ENCODE measurements at regions not wholly inside any gene's neighbourhood (a gene's known extent, or its start where the extent isn't known, plus 50 kb on each side); places are given as distances from the start of the nearest gene placed in this dataset.

DNA sequence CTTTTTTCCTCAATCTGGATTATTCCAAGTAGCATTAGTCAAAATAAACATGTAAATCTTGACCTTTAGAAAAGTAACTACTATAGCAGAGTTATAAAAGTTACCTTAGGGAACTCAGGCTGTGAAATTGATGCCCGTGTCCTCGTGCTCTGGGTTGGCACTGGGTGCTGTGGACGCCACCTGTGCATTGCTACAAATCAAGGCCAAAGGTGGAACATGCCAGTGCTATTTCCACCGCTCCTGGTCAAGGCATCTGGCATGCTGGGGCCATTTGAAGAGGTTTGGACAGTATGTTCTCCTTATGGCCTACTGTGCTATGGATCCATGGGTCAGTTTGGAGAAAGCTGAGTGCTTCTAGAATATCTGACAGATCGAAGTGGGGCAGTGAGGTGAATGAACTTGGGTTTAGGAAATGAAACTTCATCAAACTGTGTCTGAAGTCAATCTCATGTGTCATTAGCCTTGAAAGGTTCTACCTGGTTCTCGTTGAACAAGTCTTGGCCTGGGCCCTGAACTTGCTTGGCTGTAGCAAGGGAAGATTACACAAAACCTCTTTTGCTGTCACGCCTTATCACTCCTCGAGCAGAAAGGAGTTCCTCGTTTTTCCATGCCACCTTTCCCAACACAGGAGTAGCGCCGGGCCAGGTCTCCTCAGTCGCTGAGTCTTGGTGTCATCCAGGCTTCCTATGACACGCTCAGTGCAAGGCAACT, 397.6 kb upstream of the RGMA start:
- no peaks in the 10 kb centered on the region for H3K36me3 Mint-ChIP-seq
- H3K27ac Mint-ChIP-seq: no peak overlapping the region
- no peaks in the 10 kb centered on the region for H3K4me1 Mint-ChIP-seq
- ATAC-seq: no peak
- H3K27me3 Mint-ChIP-seq: no peaks in the 10 kb centered on the region
- H3K4me3 Mint-ChIP-seq: no peak overlapping the region
- no peaks in the 10 kb centered on the region for H3K9me3 Mint-ChIP-seq

DNA sequence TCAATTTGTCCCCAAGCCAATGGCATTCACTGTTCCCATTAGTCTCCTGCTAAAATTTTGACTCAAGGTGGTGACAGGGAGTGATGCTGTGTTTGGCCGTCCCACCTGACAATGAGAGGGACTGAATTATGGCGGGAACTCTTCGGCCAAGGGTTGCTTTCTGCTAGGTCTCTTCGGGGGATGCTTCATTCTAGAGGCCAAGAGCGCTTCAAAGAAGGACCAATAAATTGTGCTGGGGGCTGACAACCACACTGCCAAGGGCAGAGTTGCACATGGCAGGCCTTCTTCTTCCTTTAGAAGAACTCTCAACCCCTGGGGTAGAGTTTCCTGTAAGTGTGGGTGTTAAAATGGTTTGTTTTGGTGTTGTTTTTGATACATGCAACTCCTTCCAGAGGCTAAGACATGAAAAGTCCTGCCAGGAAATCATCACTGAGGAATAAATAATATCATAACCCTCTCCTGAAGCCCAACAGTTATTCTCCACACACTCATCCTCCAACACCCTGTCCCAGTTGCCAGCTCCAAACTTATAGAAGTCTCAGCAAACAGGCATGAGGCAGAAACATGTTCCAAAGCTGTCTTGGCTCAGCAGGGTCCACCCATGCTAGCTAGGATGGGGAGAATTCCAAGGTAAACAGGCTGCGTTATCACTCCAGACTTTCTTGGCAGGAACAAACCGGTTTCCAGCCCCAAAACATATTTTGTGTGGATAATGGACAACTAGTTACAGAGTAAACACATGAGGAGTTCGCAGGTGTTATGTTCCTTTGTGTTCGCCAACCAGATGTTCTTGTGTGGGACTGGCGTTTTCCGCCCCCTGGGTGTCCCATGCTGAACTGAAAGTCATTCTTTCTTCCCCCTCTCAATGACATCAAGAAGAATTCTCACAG, 396.7 kb upstream of the RGMA start:
- no peak overlapping the region for H3K4me3 Mint-ChIP-seq
- no peaks in the 10 kb centered on the region for H3K27me3 Mint-ChIP-seq

DNA sequence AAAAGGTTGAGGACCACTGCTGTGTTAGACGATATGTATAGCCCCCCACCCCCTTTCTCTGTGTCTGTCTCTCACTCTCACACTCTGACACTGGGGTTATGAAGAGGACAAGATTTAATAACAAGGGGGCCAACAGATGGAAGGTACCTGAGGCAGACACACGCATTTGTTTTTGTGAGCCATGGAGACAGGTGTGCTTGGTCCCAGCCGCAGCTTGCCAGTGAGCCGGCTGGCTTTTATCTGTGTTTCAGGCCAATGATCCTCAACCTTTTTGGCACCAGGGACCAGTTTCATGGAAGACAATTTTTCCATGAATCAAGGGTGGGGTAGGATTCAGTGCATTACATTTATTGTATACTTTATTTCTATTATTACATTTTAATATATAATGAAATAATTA, 394.9 kb upstream of the RGMA start:
- H3K9me3 Mint-ChIP-seq: no peaks in the 10 kb centered on the region
- no peaks in the 10 kb centered on the region for H3K4me1 Mint-ChIP-seq
- H3K36me3 Mint-ChIP-seq: no peaks in the 10 kb centered on the region
- no peak for ATAC-seq
- no peaks in the 10 kb centered on the region for H3K27me3 Mint-ChIP-seq
- H3K4me3 Mint-ChIP-seq: no peak overlapping the region
- H3K27ac Mint-ChIP-seq: no peak overlapping the region

More for the DNA sequence above, 396.7 kb upstream of the RGMA start:
- Mint-ChIP-seq H3K4me1 (no peaks in the 10 kb centered on the region), H3K36me3 (no peaks in the 10 kb centered on the region), H3K27ac (no peak overlapping the region), H3K9me3 (no peaks in the 10 kb centered on the region)
- no peak for ATAC-seq

DNA sequence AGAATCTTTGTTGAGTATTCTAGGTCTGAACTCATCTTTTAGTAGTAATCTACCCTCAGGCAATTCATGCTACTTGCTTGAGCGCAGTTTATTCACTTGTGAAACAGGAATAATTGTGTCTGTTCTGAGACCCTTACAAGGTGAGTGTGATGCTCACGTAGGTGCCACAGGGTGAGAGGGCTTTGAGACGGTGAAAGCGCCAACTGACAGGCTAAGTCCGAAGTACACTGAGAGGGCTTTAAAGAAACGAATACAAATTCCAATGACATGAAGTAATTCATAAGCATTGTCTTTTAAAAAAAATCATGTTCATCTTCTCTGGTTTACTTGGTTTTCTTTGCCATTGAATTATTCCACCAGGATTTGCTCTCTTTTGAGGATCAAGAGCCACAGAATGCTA, 393.7 kb upstream of the RGMA start:
- ATAC-seq: no peak
- Mint-ChIP-seq H3K9me3 (peaks cover 4% of the 10 kb centered on the region), H3K4me1 (no peaks in the 10 kb centered on the region), H3K36me3 (no peaks in the 10 kb centered on the region), H3K27me3 (no peaks in the 10 kb centered on the region), H3K27ac (no peak overlapping the region), H3K4me3 (no peak overlapping the region)

DNA sequence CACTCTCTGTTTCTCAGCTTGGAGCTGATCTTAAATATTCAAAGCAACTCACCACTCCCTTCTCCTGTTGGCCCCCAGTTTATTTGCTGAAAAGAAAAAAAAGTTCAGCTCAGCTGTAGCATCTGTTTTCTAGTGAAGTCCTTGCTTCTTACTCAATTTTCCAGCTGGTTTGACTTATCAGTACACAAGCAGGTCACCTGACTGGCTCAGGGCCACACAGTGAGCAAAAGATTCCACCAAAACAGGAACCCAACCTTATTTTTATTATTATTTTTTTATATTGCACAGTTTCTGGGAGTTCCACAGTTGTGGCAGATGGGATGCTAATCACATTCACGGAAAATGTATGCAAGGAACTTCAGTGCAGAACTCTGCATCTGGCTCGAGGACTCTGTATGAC, 390.7 kb upstream of the RGMA start:
- Mint-ChIP-seq H3K36me3 (no peaks in the 10 kb centered on the region), H3K27me3 (no peaks in the 10 kb centered on the region), H3K4me1 (no peaks in the 10 kb centered on the region), H3K9me3 (peaks cover 4% of the 10 kb centered on the region), H3K4me3 (no peak overlapping the region), H3K27ac (no peak overlapping the region)
- no peak for ATAC-seq

DNA sequence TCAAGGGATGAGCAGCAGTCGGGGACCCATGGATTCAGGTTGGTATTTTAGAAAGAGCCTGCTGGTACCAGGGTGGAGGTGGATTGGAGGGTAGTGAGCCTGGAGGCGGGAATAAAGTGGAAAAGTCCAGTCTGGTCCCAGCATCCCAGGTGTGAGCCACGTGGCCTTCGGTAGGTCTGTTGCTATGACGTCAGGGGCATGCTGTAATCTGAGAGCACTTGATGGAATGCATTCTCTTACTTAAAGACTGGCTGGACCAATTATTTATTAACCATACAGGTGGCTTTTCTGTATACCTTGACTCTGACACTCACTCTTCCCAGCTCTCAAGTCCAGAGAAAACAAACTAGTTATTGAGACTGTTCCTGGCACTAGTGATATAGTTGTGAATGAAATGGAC, 389.9 kb upstream of the RGMA start:
- H3K4me3 Mint-ChIP-seq: no peak overlapping the region
- H3K9me3 Mint-ChIP-seq: peaks cover 4% of the 10 kb centered on the region
- no peak for ATAC-seq
- H3K4me1 Mint-ChIP-seq: no peaks in the 10 kb centered on the region
- no peak overlapping the region for H3K27ac Mint-ChIP-seq
- no peaks in the 10 kb centered on the region for H3K27me3 Mint-ChIP-seq
- no peaks in the 10 kb centered on the region for H3K36me3 Mint-ChIP-seq

DNA sequence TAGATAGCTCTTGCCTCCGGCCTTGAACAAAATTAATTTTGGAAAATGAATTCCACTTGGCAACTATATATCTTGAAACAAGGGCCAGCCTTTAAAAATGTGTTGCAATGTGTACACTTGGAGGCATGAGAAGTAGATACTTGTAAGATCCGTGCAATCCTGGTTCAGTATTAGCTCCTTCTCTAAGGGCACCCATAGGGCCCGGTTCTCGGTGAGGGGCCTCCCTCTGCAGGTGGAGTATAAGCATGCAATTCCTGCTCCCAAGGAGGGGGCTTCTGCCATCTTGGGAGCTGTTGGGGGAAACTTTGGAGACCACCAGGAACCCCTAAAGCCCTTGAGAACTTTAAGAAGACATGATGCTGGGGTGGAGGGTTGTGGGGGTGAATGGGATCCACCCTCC, 388.7 kb upstream of the RGMA start:
- no peaks in the 10 kb centered on the region for H3K27me3 Mint-ChIP-seq
- no peak overlapping the region for H3K27ac Mint-ChIP-seq
- ATAC-seq: no peak

DNA sequence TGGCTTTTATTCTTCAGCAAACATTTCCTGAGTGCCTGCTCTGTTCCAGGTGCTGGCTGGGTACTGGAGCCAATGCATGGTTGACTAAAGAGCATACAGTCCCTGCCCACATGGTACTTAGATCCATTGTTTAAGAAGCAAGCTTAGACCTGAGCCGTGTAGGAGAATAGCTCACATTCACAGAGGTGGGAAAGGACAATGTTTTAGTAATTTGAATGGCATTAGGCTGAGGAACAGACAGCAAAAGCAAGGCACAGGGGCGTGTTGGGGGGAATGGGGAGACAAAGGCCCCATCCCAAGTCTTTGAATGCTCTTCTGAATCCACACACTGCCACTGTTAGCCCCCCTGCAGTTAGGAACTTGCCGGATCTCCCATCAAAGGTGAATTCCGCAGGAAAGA, 388.2 kb upstream of the RGMA start:
- H3K36me3 Mint-ChIP-seq: no peaks in the 10 kb centered on the region
- no peaks in the 10 kb centered on the region for H3K27me3 Mint-ChIP-seq
- H3K4me1 Mint-ChIP-seq: no peaks in the 10 kb centered on the region
- ATAC-seq: no peak
- H3K9me3 Mint-ChIP-seq: peaks cover 4% of the 10 kb centered on the region
- no peak overlapping the region for H3K4me3 Mint-ChIP-seq
- no peak overlapping the region for H3K27ac Mint-ChIP-seq

More for the DNA sequence above, 388.7 kb upstream of the RGMA start:
- H3K36me3 Mint-ChIP-seq: no peaks in the 10 kb centered on the region
- no peaks in the 10 kb centered on the region for H3K4me1 Mint-ChIP-seq
- peaks cover 4% of the 10 kb centered on the region for H3K9me3 Mint-ChIP-seq
- no peak overlapping the region for H3K4me3 Mint-ChIP-seq

DNA sequence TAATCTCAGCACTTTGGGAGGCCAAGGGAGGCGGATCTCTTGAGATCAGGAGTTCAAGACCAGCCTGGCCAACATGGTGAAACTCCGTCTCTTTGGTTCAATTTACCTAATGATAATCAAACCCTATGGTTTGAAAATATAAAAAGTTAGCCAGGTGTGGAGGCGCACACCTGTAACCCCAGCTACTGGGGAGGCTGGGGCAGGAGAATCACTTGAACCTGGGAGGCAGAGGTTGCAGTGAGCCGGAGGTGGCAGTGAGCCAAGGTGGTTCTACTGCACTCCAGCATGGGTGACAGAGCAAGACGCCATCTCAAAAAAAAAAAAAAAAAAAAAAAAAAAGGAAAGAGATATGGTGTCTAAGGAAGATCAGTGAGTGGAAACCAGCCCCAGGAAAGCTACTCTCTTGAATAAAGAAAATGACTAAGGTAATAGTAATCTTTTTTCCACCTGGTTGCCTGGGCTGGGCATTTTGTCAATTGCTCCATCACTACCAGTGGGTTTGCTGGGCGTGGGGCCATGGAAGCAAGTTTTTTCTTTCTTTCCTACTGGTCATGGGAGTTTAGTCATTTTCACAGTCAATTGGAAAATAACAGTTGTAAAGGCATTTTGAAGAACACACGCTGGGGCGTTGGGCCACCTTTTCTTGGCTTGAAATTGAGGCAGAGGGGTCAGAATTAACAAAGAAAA, 387.6 kb upstream of the RGMA start:
- H3K4me3 Mint-ChIP-seq: no peak overlapping the region
- ATAC-seq: no peak
- H3K36me3 Mint-ChIP-seq: no peaks in the 10 kb centered on the region
- H3K27ac Mint-ChIP-seq: no peak overlapping the region
- no peaks in the 10 kb centered on the region for H3K27me3 Mint-ChIP-seq
- H3K9me3 Mint-ChIP-seq: peaks cover 4% of the 10 kb centered on the region
- no peaks in the 10 kb centered on the region for H3K4me1 Mint-ChIP-seq

DNA sequence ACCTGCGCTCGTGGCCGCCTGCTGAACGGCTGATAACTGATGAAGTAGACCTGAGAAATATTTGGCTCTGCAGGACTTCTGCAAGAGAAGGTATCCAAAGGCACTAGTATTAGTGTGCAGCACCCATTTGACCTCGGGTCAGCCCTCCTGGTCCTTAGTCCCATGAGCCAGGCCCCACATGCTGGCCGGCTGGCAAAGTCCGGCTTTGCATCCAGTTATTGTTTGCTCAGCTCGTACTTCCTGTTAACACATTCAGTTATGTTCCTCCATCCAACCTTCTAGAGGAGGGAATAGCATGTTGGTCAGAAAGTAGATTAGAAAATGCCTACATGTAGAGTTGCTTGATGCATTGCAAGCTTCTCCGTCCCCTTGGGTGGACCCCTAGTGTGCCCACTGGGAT, 385.7 kb upstream of the RGMA start:
- no peaks in the 10 kb centered on the region for H3K4me1 Mint-ChIP-seq
- H3K27me3 Mint-ChIP-seq: no peaks in the 10 kb centered on the region
- no peaks in the 10 kb centered on the region for H3K36me3 Mint-ChIP-seq
- peaks cover 4% of the 10 kb centered on the region for H3K9me3 Mint-ChIP-seq
- no peak overlapping the region for H3K27ac Mint-ChIP-seq
- no peak for ATAC-seq
- no peak overlapping the region for H3K4me3 Mint-ChIP-seq

DNA sequence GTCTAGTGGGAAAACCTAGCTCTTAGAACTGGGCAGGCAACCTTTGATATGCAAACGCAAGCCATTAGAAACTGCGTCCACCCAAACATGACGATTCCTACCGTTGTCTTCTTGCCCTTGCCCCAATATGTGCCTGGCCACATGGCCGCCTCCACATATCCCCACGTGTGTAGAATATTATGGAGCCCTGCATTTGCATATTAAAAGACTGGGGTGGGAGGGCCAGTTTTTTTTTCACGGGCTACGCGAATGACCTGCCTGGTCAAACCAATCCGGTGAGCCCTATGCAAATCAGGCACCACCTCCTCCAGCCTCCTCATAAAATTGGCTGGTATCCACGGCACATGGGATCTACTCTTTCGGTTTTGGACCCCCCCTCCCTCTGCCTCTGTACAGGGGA, 381.0 kb upstream of the RGMA start:
- Mint-ChIP-seq H3K4me3 (no peak overlapping the region), H3K27ac (no peak overlapping the region), H3K4me1 (no peaks in the 10 kb centered on the region), H3K36me3 (no peaks in the 10 kb centered on the region), H3K27me3 (no peaks in the 10 kb centered on the region), H3K9me3 (no peaks in the 10 kb centered on the region)
- no peak for ATAC-seq

DNA sequence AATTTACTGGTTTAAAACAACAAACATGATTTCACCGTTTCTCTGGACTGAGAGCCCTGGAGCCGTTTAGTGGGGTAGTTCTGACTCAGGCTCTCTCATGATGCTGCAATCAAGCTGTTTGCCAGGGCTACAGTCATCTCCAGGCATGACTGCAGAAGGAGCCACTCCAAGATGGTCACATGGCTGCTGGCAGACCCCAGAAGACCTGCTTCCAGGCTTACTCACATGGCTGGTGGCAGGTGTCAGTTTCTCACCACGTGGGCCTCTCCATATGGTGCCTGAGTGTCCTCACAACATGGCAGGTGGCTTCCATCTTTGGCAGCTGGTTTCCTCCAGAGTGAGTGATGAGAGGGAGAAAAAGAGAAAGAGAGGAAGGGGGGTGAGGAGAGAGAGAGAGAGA, 378.3 kb upstream of the RGMA start:
- Mint-ChIP-seq H3K4me3 (no peak overlapping the region), H3K27ac (no peak overlapping the region), H3K27me3 (no peaks in the 10 kb centered on the region), H3K36me3 (no peaks in the 10 kb centered on the region), H3K9me3 (no peaks in the 10 kb centered on the region), H3K4me1 (no peaks in the 10 kb centered on the region)
- peak; percentile 8 for ATAC-seq

DNA sequence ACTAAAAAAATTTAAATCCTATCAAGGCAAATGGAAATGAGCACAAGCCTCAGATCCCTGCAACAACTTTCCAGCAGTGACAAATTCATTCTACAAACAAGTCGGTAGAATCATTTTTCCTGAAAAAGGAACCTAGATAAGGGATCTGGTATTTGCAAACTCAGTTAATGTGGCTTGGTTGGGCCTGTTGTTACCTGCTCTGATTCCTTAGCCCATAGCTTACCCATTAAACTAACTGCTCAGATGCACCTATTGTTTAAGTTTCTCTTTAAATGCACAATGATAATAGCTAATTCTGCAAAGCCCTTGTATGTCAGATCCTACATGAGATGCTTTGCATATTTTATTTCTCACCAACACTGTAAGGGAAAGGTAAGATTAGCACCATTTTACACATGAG, 377.4 kb upstream of the RGMA start:
- H3K4me1 Mint-ChIP-seq: no peaks in the 10 kb centered on the region
- H3K27me3 Mint-ChIP-seq: no peaks in the 10 kb centered on the region
- H3K27ac Mint-ChIP-seq: no peak overlapping the region
- no peaks in the 10 kb centered on the region for H3K36me3 Mint-ChIP-seq
- no peak overlapping the region for H3K4me3 Mint-ChIP-seq
- ATAC-seq: no peak
- H3K9me3 Mint-ChIP-seq: no peaks in the 10 kb centered on the region

DNA sequence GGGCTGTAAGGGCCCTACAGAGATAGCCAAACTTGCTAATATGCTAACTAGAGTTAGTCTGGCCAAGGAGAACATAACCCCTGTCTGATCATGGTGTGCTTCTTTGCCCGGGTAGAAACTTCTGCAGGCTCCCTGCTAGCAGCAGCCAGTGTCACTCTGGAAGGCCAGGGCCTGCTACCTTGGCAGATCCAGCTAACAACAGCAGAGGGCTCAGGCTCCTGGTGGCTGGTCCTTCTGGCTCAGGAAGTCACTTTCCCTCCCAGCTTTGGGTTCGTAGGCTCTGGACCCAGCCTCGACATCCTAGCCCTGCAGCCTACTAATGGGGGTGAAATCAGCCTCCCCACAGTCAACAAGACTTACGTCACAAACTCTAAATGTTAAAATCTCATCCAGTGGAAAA, 373.7 kb upstream of the RGMA start:
- peaks cover 2% of the 10 kb centered on the region for H3K9me3 Mint-ChIP-seq
- H3K27me3 Mint-ChIP-seq: no peaks in the 10 kb centered on the region
- H3K4me3 Mint-ChIP-seq: no peak overlapping the region
- no peaks in the 10 kb centered on the region for H3K36me3 Mint-ChIP-seq
- H3K27ac Mint-ChIP-seq: no peak overlapping the region
- H3K4me1 Mint-ChIP-seq: no peaks in the 10 kb centered on the region
- ATAC-seq: no peak

DNA sequence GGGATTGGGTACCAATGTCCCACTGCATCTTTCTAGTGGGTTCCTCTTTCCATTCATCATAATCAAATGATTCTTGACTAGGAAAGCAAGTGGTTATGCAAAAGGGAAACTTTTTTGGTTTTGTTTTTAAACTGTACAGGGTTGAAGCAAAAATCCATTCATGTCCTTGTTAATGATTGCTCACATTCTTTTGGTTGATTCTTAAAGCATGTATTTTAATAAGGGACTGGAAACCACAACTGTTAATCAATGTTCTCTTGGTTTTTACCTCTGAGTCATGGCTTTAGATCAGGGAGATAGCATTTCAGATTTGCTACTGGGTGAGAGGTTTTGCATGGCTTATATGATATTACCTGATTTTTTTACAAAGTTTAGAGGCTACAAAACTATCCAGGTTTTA, 371.7 kb upstream of the RGMA start:
- Mint-ChIP-seq H3K9me3 (peaks cover 2% of the 10 kb centered on the region), H3K36me3 (no peaks in the 10 kb centered on the region), H3K4me3 (no peak overlapping the region), H3K4me1 (no peaks in the 10 kb centered on the region), H3K27me3 (no peaks in the 10 kb centered on the region), H3K27ac (no peak overlapping the region)
- ATAC-seq: no peak

DNA sequence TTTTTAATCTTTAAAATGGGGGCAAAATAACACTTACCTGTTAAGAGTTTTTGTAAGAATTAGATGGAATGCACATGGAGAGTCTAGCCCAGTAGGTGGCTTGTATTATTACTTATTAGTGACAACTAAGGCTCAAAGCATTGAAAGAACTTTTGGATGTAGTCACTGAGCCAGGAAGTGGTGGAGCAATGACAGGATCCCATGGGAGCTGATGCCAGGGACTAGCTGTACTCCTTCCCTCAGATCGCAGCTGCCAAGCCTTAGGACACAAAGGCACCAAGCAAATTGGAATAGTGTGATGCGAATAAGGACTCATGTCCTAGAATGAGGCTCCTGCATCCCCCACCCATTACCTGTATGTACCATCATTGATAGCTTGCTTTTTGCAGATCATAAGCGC, 370.4 kb upstream of the RGMA start:
- no peaks in the 10 kb centered on the region for H3K4me1 Mint-ChIP-seq
- H3K4me3 Mint-ChIP-seq: no peak overlapping the region
- no peak overlapping the region for H3K27ac Mint-ChIP-seq
- H3K36me3 Mint-ChIP-seq: no peaks in the 10 kb centered on the region
- peaks cover 2% of the 10 kb centered on the region for H3K9me3 Mint-ChIP-seq
- ATAC-seq: no peak
- no peaks in the 10 kb centered on the region for H3K27me3 Mint-ChIP-seq

Data from stimulated activated memory B cell treated with anti-CD40 and anti-IgM and Interleukin-4, amounts not matched to agents 10 μg/mL and 1 μg/mL and 100 μg/mL, for 72 hours (primary cell).